Endothelial cell of umbilical vein (primary cell): ENCODE measurements at regions not wholly inside any gene's neighbourhood (a gene's known extent, or its start where the extent isn't known, plus 50 kb on each side); places are given as distances from the start of the nearest gene placed in this dataset.

Experiments used
- CTCF ChIP-seq, 2 donors: IDR thresholded peaks; 1 replicate in 1 of 2; 2 replicates in 1 of 2; pipeline ENCODE4 v1.5.1; 2011; ENCODE audit warnings: low read length in 2 of 2, mild to moderate bottlenecking in 2 of 2, moderate library complexity in 2 of 2, control low read depth in 1 of 2, inconsistent platforms in 1 of 2, low read depth in 1 of 2; ENCODE audit not compliant: insufficient read depth in 1 of 2; ENCODE audit errors: extremely low read depth in 1 of 2
- EZH2 ChIP-seq: IDR thresholded peaks from 2 replicates; pipeline ENCODE4 v1.6.1; 2012; ENCODE audit warnings: borderline replicate concordance, low read depth, mild to moderate bottlenecking, moderate library complexity, low read length, inconsistent platforms; ENCODE audit not compliant: severe bottlenecking
- FOS ChIP-seq: IDR thresholded peaks from 2 replicates; pipeline ENCODE4 v1.6.1; 2011; ENCODE audit warnings: mild to moderate bottlenecking, low read length, moderate library complexity, borderline replicate concordance; ENCODE audit not compliant: insufficient read depth
- MAX ChIP-seq: IDR thresholded peaks from 2 replicates; pipeline ENCODE4 v1.6.1; 2011; ENCODE audit not compliant: insufficient read depth, insufficient read length
- POLR2A ChIP-seq: IDR thresholded peaks from 2 replicates; pipeline ENCODE4 v1.6.1; 2012; ENCODE audit warnings: low read depth, mild to moderate bottlenecking, control low read depth, low read length
- POLR2AphosphoS5 ChIP-seq: IDR thresholded peaks from 2 replicates; pipeline ENCODE4 v1.6.1; 2012; ENCODE audit warnings: low read depth, mild to moderate bottlenecking, control low read depth, low read length, moderate library complexity; ENCODE audit not compliant: insufficient read depth

GRCh38 chr11:69215784-69216415 is 60.2 kb downstream of the SMIM38 start:
- TF ChIP-seq CTCF (IDR thresholded peaks at IDR 0.05; ENCODE audit: extremely low read depth in 1 of 2, insufficient read depth in 1 of 2, low read depth in 1 of 2, low read length in 2 of 2) = no peak
- no peak for TF ChIP-seq POLR2AphosphoS5
- no peak for TF ChIP-seq MAX
- no peak for TF ChIP-seq EZH2
- TF ChIP-seq FOS = no peak
- TF ChIP-seq POLR2A = no peak
